ENCODE measurements at regions not wholly inside any gene's neighbourhood (a gene's known extent, or its start where the extent isn't known, plus 50 kb on each side); places are given as distances from the start of the nearest gene placed in this dataset.

- DNase-seq (ENCODE audit: low read depth) = no peak
- no peaks in the 10 kb centered on the region for H3K36me3 ChIP-seq (ENCODE audit: control insufficient read depth, insufficient read depth, low read length)
- TF ChIP-seq, protein P1, sequence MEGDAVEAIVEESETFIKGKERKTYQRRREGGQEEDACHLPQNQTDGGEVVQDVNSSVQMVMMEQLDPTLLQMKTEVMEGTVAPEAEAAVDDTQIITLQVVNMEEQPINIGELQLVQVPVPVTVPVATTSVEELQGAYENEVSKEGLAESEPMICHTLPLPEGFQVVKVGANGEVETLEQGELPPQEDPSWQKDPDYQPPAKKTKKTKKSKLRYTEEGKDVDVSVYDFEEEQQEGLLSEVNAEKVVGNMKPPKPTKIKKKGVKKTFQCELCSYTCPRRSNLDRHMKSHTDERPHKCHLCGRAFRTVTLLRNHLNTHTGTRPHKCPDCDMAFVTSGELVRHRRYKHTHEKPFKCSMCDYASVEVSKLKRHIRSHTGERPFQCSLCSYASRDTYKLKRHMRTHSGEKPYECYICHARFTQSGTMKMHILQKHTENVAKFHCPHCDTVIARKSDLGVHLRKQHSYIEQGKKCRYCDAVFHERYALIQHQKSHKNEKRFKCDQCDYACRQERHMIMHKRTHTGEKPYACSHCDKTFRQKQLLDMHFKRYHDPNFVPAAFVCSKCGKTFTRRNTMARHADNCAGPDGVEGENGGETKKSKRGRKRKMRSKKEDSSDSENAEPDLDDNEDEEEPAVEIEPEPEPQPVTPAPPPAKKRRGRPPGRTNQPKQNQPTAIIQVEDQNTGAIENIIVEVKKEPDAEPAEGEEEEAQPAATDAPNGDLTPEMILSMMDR (IDR thresholded peaks at IDR 0.05; ENCODE audit: insufficient read depth, low read length, poor library complexity, severe bottlenecking) = no peak
- H3K4me3 ChIP-seq (ENCODE audit: low read depth, low read length) = no peak overlapping the region
- H3K27me3 ChIP-seq (ENCODE audit: control insufficient read depth, insufficient read depth, low read length) = no peaks in the 10 kb centered on the region
Measured at GRCh38 chr6:149221774-149222070, 95.8 kb upstream of the TAB2 start.

DNA sequence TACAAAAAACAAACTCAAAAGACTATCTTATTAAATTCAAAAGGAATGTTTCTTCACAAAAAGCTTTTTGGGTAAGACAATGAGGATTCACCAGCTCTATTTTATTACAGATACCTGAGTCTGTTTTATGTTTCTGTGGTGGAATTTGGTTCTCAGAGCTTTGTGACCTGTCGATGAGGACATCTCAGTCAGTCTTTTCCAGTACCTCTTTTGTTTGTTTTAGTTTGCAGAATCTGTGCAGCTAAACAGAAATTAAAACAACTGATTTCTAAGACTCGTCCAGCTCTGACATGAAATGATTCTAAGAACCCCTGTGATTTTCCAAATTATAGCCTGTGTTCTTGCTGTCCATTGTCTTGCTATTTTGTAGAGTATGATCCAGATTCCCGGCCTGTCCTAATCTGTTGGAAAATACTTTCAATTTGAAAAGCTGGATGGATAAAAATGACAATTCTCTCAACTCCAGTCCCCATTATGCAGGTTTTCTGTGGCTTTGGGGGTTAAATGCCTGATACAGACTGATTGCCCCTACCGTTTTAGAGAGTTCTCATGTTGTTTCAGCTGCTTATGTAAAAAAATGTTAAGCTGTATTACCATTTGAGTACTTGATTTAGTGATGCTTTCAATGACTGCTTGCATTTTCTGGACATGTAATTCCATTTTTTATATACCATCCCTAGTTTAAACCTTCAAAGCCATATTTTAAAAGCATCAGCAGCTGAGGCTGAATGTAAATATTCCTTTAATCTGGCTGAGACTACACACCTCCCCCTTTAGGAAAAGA, 94.2 kb upstream of the TAB2 start:
- Histone ChIP-seq H3K36me3 (ENCODE audit: control insufficient read depth, insufficient read depth, low read length) (no peaks in the 10 kb centered on the region), H3K4me3 (ENCODE audit: low read depth, low read length) (no peak overlapping the region), H3K27me3 (ENCODE audit: control insufficient read depth, insufficient read depth, low read length) (no peaks in the 10 kb centered on the region)
- TF ChIP-seq, protein P1 (IDR thresholded peaks at IDR 0.05; ENCODE audit: insufficient read depth, low read length, poor library complexity, severe bottlenecking) = no peak
- no peak for DNase-seq (ENCODE audit: low read depth)

DNA sequence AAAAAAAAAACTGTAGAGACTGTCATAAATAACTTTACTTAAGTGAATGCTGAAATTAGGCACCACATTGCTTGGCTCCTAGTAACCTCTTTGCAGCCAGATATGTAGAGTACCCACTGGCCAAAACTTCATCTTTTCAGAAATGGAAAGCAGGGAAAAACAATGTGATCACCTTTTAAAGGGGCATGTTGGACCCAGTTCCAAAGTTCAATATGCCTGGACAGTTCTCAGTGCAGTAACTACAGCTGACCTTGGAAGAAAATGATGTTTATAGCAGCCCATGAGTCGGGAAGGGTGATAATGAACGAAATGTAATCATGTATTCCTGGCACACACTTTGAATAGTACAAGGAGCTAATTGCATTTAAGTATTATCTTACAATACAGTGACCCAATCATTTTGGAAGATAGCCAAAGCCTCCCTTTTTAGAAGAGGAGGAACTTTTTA, 93.6 kb upstream of the TAB2 start:
- H3K36me3 ChIP-seq (ENCODE audit: control insufficient read depth, insufficient read depth, low read length) = no peaks in the 10 kb centered on the region
- no peak for DNase-seq (ENCODE audit: low read depth)
- no peak overlapping the region for H3K4me3 ChIP-seq (ENCODE audit: low read depth, low read length)
- H3K27me3 ChIP-seq (ENCODE audit: control insufficient read depth, insufficient read depth, low read length) = no peaks in the 10 kb centered on the region
- TF ChIP-seq, protein P1 (IDR thresholded peaks at IDR 0.05; ENCODE audit: insufficient read depth, low read length, poor library complexity, severe bottlenecking) = no peak

DNA sequence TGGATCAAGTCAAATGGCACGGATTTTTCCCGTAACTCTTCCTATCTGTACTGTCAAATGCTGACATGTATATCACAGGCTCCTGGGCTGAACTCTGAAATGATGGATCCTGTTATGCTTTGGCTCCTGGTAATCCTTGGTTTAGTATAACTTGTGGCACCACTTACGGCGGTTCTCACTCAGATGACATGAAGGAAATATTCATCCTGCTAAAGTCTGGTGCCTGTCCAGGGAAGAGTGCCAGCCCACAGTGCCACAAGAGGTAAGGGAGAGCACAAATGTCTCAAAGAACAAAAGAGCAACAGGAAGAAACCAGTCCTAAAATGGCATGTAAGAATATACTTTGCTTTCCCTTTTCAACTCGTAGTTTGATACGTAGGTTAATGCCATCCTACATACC, 93.1 kb upstream of the TAB2 start:
- no peaks in the 10 kb centered on the region for H3K36me3 ChIP-seq (ENCODE audit: control insufficient read depth, insufficient read depth, low read length)
- H3K4me3 ChIP-seq (ENCODE audit: low read depth, low read length) = no peak overlapping the region
- no peak for DNase-seq (ENCODE audit: low read depth)
- no peaks in the 10 kb centered on the region for H3K27me3 ChIP-seq (ENCODE audit: control insufficient read depth, insufficient read depth, low read length)
- TF ChIP-seq, protein P1 (IDR thresholded peaks at IDR 0.05; ENCODE audit: insufficient read depth, low read length, poor library complexity, severe bottlenecking) = no peak

DNA sequence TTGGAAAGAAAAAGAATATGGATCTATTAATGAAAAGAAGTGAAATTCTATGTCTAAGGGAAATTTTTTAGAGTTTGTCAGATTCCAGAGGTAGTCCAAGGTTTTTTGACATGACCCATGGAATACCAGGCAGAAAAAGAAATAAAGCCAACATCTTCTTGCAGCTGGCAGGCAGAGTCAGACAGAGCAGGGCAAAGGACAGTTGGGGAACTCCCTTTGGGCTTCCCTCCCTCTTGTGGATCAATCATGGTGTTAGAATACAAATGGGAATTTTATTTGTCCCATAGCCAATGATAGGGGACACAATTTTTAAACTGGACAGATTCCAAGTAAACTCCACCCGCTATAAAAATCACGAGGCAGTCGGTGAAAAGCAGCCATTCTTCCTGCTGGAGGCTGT, 92.1 kb upstream of the TAB2 start:
- TF ChIP-seq, protein P1 (IDR thresholded peaks at IDR 0.05; ENCODE audit: insufficient read depth, low read length, poor library complexity, severe bottlenecking) = no peak

GRCh38 chr6:149225946-149226345, 91.6 kb upstream of the TAB2 start:
- no peaks in the 10 kb centered on the region for H3K36me3 ChIP-seq (ENCODE audit: control insufficient read depth, insufficient read depth, low read length)
- no peak for DNase-seq (ENCODE audit: low read depth)
- no peaks in the 10 kb centered on the region for H3K27me3 ChIP-seq (ENCODE audit: control insufficient read depth, insufficient read depth, low read length)
- no peak overlapping the region for H3K4me3 ChIP-seq (ENCODE audit: low read depth, low read length)
- TF ChIP-seq, protein P1 (IDR thresholded peaks at IDR 0.05; ENCODE audit: insufficient read depth, low read length, poor library complexity, severe bottlenecking) = no peak

More for the DNA sequence above, 92.1 kb upstream of the TAB2 start:
- Histone ChIP-seq H3K27me3 (ENCODE audit: control insufficient read depth, insufficient read depth, low read length) (no peaks in the 10 kb centered on the region), H3K36me3 (ENCODE audit: control insufficient read depth, insufficient read depth, low read length) (no peaks in the 10 kb centered on the region), H3K4me3 (ENCODE audit: low read depth, low read length) (no peak overlapping the region)
- DNase-seq (ENCODE audit: low read depth) = no peak

Measured in kidney epithelial cell (primary cell).